GM12892 (cell line): ENCODE measurements at regions not wholly inside any gene's neighbourhood (a gene's known extent, or its start where the extent isn't known, plus 50 kb on each side); places are given as distances from the start of the nearest gene placed in this dataset.

Source experiments
- POLR2A ChIP-seq: IDR thresholded peaks from 2 replicates; pipeline ENCODE4 v1.6.1; 2011; ENCODE audit warnings: low read depth, low read length, control low read depth
- POLR2AphosphoS5 ChIP-seq: IDR thresholded peaks from 2 replicates; pipeline ENCODE4 v1.6.1; 2011; ENCODE audit warnings: low read depth, low read length, control low read depth

GRCh38 chr6:4347877-4348276, 212.5 kb upstream of the ECI2 start:
- no peak for TF ChIP-seq POLR2A
- no peak for TF ChIP-seq POLR2AphosphoS5
